ENCODE measurements at regions not wholly inside any gene's neighbourhood (a gene's known extent, or its start where the extent isn't known, plus 50 kb on each side); places are given as distances from the start of the nearest gene placed in this dataset.
A peak's percentile ranks its signal among the peaks of the same experiment; 100 is the strongest.

- DNase-seq (ENCODE audit: low spot score), result no peak
- Histone ChIP-seq H4K20me1 (ENCODE audit: insufficient read depth, poor library complexity, severe bottlenecking) (no peaks in the 10 kb centered on the region), H3K9me2 (replicated peaks; ENCODE audit: insufficient read depth) (no peaks in the 10 kb centered on the region), H3K27ac (no peak overlapping the region), H3K9me3 (ENCODE audit: low read depth) (no peaks in the 10 kb centered on the region), H3K4me2 (no peak overlapping the region), H3K4me1 (ENCODE audit: insufficient read depth) (peaks cover 15% of the 10 kb centered on the region), H3K36me3 (replicated peaks; ENCODE audit: insufficient read depth, low read depth) (no peaks in the 10 kb centered on the region), H3K79me2 (no peaks in the 10 kb centered on the region), H2AFZ (no peak overlapping the region), H3K27me3 (no peaks in the 10 kb centered on the region), H3K4me3 (no peak overlapping the region)
- TF ChIP-seq CTCF (IDR thresholded peaks at IDR 0.05; ENCODE audit: poor library complexity) (no peak), EZH2phosphoT487 (IDR thresholded peaks at IDR 0.05; ENCODE audit: low read depth, severe bottlenecking, unreplicated experiment) (no peak), EZH2 (IDR thresholded peaks at IDR 0.05; ENCODE audit: borderline replicate concordance) (no peak)
- WGBS (ENCODE audit: low lambda C conversion rate, missing lambda C conversion rate), result 14% methylated on average over 1 of the region's 1 CpG
Observed at GRCh38 chr6:140017470-140017869, 643.0 kb upstream of the CITED2 start.

GRCh38 chr6:140012150-140012549, 637.7 kb upstream of the CITED2 start:
- no peaks in the 10 kb centered on the region for H3K9me3 ChIP-seq (ENCODE audit: low read depth)
- H3K4me1 ChIP-seq (ENCODE audit: insufficient read depth), result peaks cover 16% of the 10 kb centered on the region
- no peak overlapping the region for H3K4me3 ChIP-seq
- 83% methylated on average over 1 of the region's 1 CpG for WGBS (ENCODE audit: low lambda C conversion rate, missing lambda C conversion rate)
- no peaks in the 10 kb centered on the region for H3K79me2 ChIP-seq
- TF ChIP-seq CTCF (IDR thresholded peaks at IDR 0.05; ENCODE audit: poor library complexity) (no peak), EZH2 (IDR thresholded peaks at IDR 0.05; ENCODE audit: borderline replicate concordance) (no peak), EZH2phosphoT487 (IDR thresholded peaks at IDR 0.05; ENCODE audit: low read depth, severe bottlenecking, unreplicated experiment) (no peak)
- H3K27ac ChIP-seq, result no peak overlapping the region
- no peak overlapping the region for H3K4me2 ChIP-seq
- no peak for DNase-seq (ENCODE audit: low spot score)
- H3K36me3 ChIP-seq (replicated peaks; ENCODE audit: insufficient read depth, low read depth), result no peaks in the 10 kb centered on the region
- no peak overlapping the region for H2AFZ ChIP-seq
- no peaks in the 10 kb centered on the region for H3K27me3 ChIP-seq
- H3K9me2 ChIP-seq (replicated peaks; ENCODE audit: insufficient read depth), result no peaks in the 10 kb centered on the region
- H4K20me1 ChIP-seq (ENCODE audit: insufficient read depth, poor library complexity, severe bottlenecking), result no peaks in the 10 kb centered on the region

GRCh38 chr6:140011537-140011936, 637.1 kb upstream of the CITED2 start:
- Histone ChIP-seq H3K27ac (peak overlapping the region; percentile 24), H3K4me3 (no peak overlapping the region), H3K4me2 (peak overlapping the region; percentile 13), H2AFZ (no peak overlapping the region), H3K9me2 (replicated peaks; ENCODE audit: insufficient read depth) (no peaks in the 10 kb centered on the region), H3K36me3 (replicated peaks; ENCODE audit: insufficient read depth, low read depth) (no peaks in the 10 kb centered on the region), H3K27me3 (no peaks in the 10 kb centered on the region), H4K20me1 (ENCODE audit: insufficient read depth, poor library complexity, severe bottlenecking) (no peaks in the 10 kb centered on the region), H3K79me2 (no peaks in the 10 kb centered on the region), H3K9me3 (ENCODE audit: low read depth) (no peaks in the 10 kb centered on the region), H3K4me1 (ENCODE audit: insufficient read depth) (peaks cover 14% of the 10 kb centered on the region)
- 59% methylated on average over 4 of the region's 4 CpGs for WGBS (ENCODE audit: low lambda C conversion rate, missing lambda C conversion rate)
- peak; percentile 60 for TF ChIP-seq EZH2phosphoT487 (IDR thresholded peaks at IDR 0.05; ENCODE audit: low read depth, severe bottlenecking, unreplicated experiment)
- TF ChIP-seq EZH2 (IDR thresholded peaks at IDR 0.05; ENCODE audit: borderline replicate concordance), result no peak
- DNase-seq (ENCODE audit: low spot score), result peak; percentile 27

- Histone ChIP-seq H4K20me1 (ENCODE audit: insufficient read depth, poor library complexity, severe bottlenecking) (no peaks in the 10 kb centered on the region), H3K27ac (no peak overlapping the region), H3K79me2 (no peaks in the 10 kb centered on the region), H2AFZ (no peak overlapping the region), H3K4me1 (ENCODE audit: insufficient read depth) (peaks cover 14% of the 10 kb centered on the region), H3K4me2 (no peak overlapping the region), H3K27me3 (no peaks in the 10 kb centered on the region), H3K4me3 (no peak overlapping the region), H3K36me3 (replicated peaks; ENCODE audit: insufficient read depth, low read depth) (no peaks in the 10 kb centered on the region), H3K9me3 (ENCODE audit: low read depth) (no peaks in the 10 kb centered on the region), H3K9me2 (replicated peaks; ENCODE audit: insufficient read depth) (no peaks in the 10 kb centered on the region)
- no peak for DNase-seq (ENCODE audit: low spot score)
- TF ChIP-seq EZH2 (IDR thresholded peaks at IDR 0.05; ENCODE audit: borderline replicate concordance) (no peak), CTCF (IDR thresholded peaks at IDR 0.05; ENCODE audit: poor library complexity) (no peak), EZH2phosphoT487 (IDR thresholded peaks at IDR 0.05; ENCODE audit: low read depth, severe bottlenecking, unreplicated experiment) (no peak)
- 79% methylated on average over 3 of the region's 3 CpGs for WGBS (ENCODE audit: low lambda C conversion rate, missing lambda C conversion rate)
Observed at GRCh38 chr6:140009286-140009685, 634.8 kb upstream of the CITED2 start.

All from hepatocyte (in vitro differentiated cells).